ENCODE measurements at regions not wholly inside any gene's neighbourhood (a gene's known extent, or its start where the extent isn't known, plus 50 kb on each side); places are given as distances from the start of the nearest gene placed in this dataset.
"Not testable (repeated sequence)": the region's sequence is repeated elsewhere in the genome, so short reads cannot be mapped to it uniquely, and the experiment has no call there.

- TF ChIP-seq CTCF (conservative IDR thresholded peaks at IDR 0.05; ENCODE audit: low read length); EZH2phosphoT487 (IDR thresholded peaks at IDR 0.05; ENCODE audit: borderline replicate concordance, low read depth, low read length): not testable (repeated sequence)
Observed at GRCh38 chr10:81264991-81265390, 610.0 kb upstream of the NRG3 start.

Measured in OCI-LY7 (cell line).